Cardiac muscle cell (in vitro differentiated cells and primary cell): ENCODE measurements at regions not wholly inside any gene's neighbourhood (a gene's known extent, or its start where the extent isn't known, plus 50 kb on each side); places are given as distances from the start of the nearest gene placed in this dataset.

Experiments used
- DNase-seq, 2 donors: peaks; one replicate each; pipeline versions ENCODE4 v3.0.0 to v3.0.0-alpha.2; 2010 to 2017; ENCODE audit warnings: low read depth in 1 of 2, low spot score in 1 of 2
- H3K27ac ChIP-seq: fragments of 200-600 bp; sonication (generic); 2 replicates; pipeline ENCODE4 v1.5.1; 2016
- H3K27me3 ChIP-seq: fragments of 200-600 bp; sonication (generic); 2 replicates; pipeline ENCODE4 v1.6.0; 2016; ENCODE audit warnings: control low read depth
- H3K36me3 ChIP-seq: fragments of 200-600 bp; sonication (generic); 2 replicates; pipeline ENCODE4 v1.5.1; 2016; ENCODE audit warnings: control low read depth
- H3K4me1 ChIP-seq: fragments of 200-600 bp; sonication (generic); 2 replicates; pipeline ENCODE4 v1.8.1; 2017; ENCODE audit warnings: low read depth, mild to moderate bottlenecking, mixed run types
- H3K4me3 ChIP-seq: fragments of 200-600 bp; sonication (generic); 2 replicates; pipeline ENCODE4 v1.5.1; 2016; ENCODE audit warnings: mild to moderate bottlenecking
- H3K9me3 ChIP-seq: fragments of 200-600 bp; sonication (generic); 2 replicates; pipeline ENCODE4 v1.5.1; 2017; ENCODE audit warnings: low read depth, mild to moderate bottlenecking, control low read depth
- TF ChIP-seq, protein P1 (sequence below): IDR thresholded peaks from 2 replicates; pipeline ENCODE4 v1.5.1; 2012; ENCODE audit warnings: low read depth, mild to moderate bottlenecking, low read length

DNA sequence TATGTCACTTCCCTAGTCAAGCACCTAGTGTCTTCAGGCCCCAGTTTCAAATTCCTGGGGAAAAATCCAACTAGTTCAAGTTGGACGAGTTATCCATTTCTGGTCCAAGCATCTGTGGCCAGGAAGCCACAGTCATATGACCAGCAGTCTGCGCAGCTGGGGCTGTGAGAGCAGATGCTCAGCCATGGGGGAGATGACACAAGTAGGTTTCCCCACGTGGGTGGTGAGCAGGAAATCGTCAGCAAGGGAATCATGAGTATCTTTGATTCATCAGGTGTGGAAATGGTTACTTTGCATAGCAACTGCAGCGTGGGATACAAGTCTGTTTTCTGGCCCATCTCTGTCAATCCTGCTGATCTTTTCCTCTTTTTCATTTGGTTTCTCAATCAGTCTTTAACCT, 185.3 kb downstream of the C11orf91 start:
- peak in 1 of 2 donors; percentile 57 for DNase-seq
- no peaks in the 10 kb centered on the region for H3K27me3 ChIP-seq

DNA sequence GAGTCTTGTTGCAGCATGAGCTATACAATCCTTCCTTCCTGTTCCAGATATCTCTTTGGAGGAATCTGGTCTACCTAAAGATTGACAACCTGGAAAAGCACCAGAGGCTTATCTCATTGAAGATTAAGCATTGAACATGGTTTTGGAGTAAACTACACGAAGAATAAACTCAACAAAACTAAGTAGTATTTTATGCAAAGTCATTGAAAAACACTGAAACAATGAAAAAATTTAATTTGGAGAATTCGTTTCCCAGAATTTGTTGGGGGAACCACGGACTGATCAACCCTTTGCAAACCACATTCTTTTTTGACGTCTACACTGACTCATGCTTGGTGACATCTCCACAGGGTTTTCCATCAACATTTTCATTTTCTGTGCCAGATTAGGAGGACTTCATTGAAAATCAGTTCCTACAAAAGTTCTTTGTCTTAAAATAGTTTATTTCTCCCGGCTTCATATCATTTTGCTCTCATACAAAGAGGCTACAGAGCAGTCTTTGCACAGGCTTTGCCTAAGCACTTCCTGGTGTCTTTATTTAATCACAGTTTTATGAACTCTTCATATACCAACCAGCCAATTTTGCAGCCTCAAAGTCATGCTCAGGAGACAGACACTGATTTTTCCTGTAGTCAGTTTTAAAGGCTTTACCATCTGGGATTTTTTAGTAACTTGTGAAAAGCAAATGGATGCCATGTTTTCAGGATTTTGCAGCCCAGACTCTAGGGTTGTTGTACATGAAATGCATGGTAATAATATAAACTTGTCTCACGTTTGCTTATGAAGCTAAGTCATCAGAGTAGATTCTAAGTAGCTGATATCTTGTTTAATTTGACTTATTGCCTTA, 186.3 kb downstream of the C11orf91 start:
- DNase-seq, result no peak
- Histone ChIP-seq H3K4me1 (no peaks in the 10 kb centered on the region), H3K9me3 (no peaks in the 10 kb centered on the region), H3K27ac (no peak overlapping the region), H3K36me3 (no peaks in the 10 kb centered on the region), H3K27me3 (no peaks in the 10 kb centered on the region), H3K4me3 (no peak overlapping the region)
- TF ChIP-seq, protein P1, sequence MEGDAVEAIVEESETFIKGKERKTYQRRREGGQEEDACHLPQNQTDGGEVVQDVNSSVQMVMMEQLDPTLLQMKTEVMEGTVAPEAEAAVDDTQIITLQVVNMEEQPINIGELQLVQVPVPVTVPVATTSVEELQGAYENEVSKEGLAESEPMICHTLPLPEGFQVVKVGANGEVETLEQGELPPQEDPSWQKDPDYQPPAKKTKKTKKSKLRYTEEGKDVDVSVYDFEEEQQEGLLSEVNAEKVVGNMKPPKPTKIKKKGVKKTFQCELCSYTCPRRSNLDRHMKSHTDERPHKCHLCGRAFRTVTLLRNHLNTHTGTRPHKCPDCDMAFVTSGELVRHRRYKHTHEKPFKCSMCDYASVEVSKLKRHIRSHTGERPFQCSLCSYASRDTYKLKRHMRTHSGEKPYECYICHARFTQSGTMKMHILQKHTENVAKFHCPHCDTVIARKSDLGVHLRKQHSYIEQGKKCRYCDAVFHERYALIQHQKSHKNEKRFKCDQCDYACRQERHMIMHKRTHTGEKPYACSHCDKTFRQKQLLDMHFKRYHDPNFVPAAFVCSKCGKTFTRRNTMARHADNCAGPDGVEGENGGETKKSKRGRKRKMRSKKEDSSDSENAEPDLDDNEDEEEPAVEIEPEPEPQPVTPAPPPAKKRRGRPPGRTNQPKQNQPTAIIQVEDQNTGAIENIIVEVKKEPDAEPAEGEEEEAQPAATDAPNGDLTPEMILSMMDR, result no peak

More for the DNA sequence above, 185.3 kb downstream of the C11orf91 start:
- Histone ChIP-seq H3K27ac (no peak overlapping the region), H3K36me3 (no peaks in the 10 kb centered on the region), H3K9me3 (no peaks in the 10 kb centered on the region), H3K4me3 (no peak overlapping the region), H3K4me1 (no peaks in the 10 kb centered on the region)
- TF ChIP-seq, protein P1, result no peak

DNA sequence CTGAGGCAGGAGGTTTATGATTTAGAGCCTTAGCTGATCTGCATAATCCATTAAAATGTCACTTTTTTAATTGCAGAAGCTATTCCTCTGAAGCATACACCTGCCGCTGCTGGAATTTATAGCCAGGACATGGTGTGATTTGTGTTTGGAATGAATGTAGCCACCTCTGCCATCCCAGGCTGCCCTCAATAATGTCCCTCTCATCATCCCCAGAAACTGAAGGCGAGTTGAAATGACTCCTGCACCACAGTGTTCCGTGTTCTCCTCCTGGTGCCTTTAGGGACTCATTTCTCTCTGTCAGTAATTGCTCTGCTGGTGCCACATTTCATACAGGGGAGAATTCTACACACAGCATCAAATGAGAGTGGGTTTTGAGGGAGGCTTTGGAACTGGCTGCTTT, 191.0 kb downstream of the C11orf91 start:
- Histone ChIP-seq H3K4me1 (no peaks in the 10 kb centered on the region), H3K27me3 (no peaks in the 10 kb centered on the region), H3K36me3 (no peaks in the 10 kb centered on the region), H3K27ac (no peak overlapping the region), H3K4me3 (no peak overlapping the region), H3K9me3 (no peaks in the 10 kb centered on the region)
- DNase-seq, result no peak
- TF ChIP-seq, protein P1, result no peak

DNA sequence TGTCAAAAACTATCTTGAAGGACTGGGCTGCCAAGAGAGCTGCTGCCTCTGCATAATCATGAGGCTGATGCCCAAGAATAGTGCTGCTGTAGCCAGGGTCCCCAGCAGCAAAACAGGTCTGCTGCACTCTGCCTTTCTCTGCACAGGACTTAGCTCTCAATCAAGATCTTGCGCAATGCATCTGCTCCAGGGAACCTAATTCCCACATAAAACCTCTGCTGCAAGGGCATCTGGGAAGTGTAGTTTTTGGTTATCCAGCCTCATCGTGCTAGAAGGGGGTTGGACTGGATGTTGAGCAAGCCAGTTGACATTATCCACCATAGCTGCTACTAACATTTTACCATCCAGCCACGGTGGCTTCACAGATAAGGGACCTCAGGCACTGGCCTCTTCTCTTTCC, 192.7 kb downstream of the C11orf91 start:
- peak in 1 of 2 donors; percentile 85 for DNase-seq
- TF ChIP-seq, protein P1, result no peak
- no peak overlapping the region for H3K27ac ChIP-seq
- no peak overlapping the region for H3K4me3 ChIP-seq
- no peaks in the 10 kb centered on the region for H3K36me3 ChIP-seq
- no peaks in the 10 kb centered on the region for H3K27me3 ChIP-seq
- no peaks in the 10 kb centered on the region for H3K4me1 ChIP-seq
- H3K9me3 ChIP-seq, result no peaks in the 10 kb centered on the region

DNA sequence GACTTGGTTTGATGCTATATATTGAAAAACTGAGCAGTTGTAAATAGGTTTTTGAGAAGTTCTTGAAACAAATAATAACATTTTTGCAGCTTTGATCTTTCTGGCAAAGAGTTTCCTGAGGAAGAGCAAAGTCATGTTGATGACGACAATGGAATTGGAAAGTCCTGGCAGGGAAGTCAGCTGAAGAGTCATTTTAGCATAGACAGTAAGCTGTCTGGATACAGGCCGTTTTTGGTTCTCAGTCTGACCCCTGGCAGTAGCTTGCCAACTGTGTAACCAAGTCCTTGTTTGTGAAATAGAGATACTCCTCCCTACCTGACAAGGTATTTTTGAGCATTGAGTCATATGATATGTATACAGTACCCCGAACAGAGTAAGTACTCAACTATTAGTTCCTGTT, 193.3 kb downstream of the C11orf91 start:
- DNase-seq, result no peak
- Histone ChIP-seq H3K4me3 (no peak overlapping the region), H3K27ac (no peak overlapping the region), H3K36me3 (no peaks in the 10 kb centered on the region), H3K27me3 (no peaks in the 10 kb centered on the region), H3K4me1 (no peaks in the 10 kb centered on the region), H3K9me3 (no peaks in the 10 kb centered on the region)
- TF ChIP-seq, protein P1, result no peak
